Neural cell (in vitro differentiated cells): ENCODE measurements at regions not wholly inside any gene's neighbourhood (a gene's known extent, or its start where the extent isn't known, plus 50 kb on each side); places are given as distances from the start of the nearest gene placed in this dataset.

Source experiments
- H2AFZ ChIP-seq: fragments of 200-600, 300-800 bp; sonication (generic), shearing (Covaris generic); 2 replicates; pipeline ENCODE4 v1.6.0; 2014; ENCODE audit warnings: low read depth, mild to moderate bottlenecking, antibody characterized with exemption, low read length, moderate library complexity
- H3F3A ChIP-seq: fragments of 200-600 bp; shearing (Covaris generic); 2 replicates; pipeline ENCODE4 v1.6.1; 2016; ENCODE audit warnings: mild to moderate bottlenecking, moderate library complexity, mixed read lengths, antibody characterized with exemption, low read length; ENCODE audit not compliant: insufficient read depth, poor library complexity, severe bottlenecking
- H3K27ac ChIP-seq: fragments of 200-600, 300-800 bp; sonication (generic), shearing (Covaris generic); 2 replicates; pipeline ENCODE4 v1.5.1; 2014; ENCODE audit warnings: mild to moderate bottlenecking, low read length, moderate library complexity
- H3K27me3 ChIP-seq: fragments of 300-800, 200-600 bp; sonication (generic), shearing (Covaris generic); 2 replicates; pipeline ENCODE4 v1.6.0; 2014; ENCODE audit warnings: mild to moderate bottlenecking, low read depth, low read length, moderate library complexity; ENCODE audit not compliant: insufficient read depth
- H3K36me3 ChIP-seq: fragments of 300-800, 200-600 bp; sonication (generic), shearing (Covaris generic); 2 replicates; pipeline ENCODE4 v1.5.1; 2014; ENCODE audit warnings: mild to moderate bottlenecking, antibody characterized with exemption, low read length, moderate library complexity; ENCODE audit not compliant: insufficient read depth
- H3K4me2 ChIP-seq: fragments of 300-800, 200-600 bp; sonication (generic), shearing (Covaris generic); 2 replicates; pipeline ENCODE4 v1.6.0; 2014; ENCODE audit warnings: mild to moderate bottlenecking, low read length
- H3K4me3 ChIP-seq: fragments of 300-800, 200-600 bp; sonication (generic), shearing (Covaris generic); 2 replicates; pipeline ENCODE4 v1.5.1; 2014; ENCODE audit warnings: mild to moderate bottlenecking, low read length, moderate library complexity
- H3K79me2 ChIP-seq: fragments of 200-600 bp; shearing (Covaris generic); replicated peaks from 2 replicates; pipeline ENCODE4 v1.6.0; 2014; ENCODE audit warnings: mild to moderate bottlenecking, low read length, moderate library complexity; ENCODE audit not compliant: insufficient read depth
- H3K9ac ChIP-seq: fragments of 300-800, 200-600 bp; sonication (generic), shearing (Covaris generic); 2 replicates; pipeline ENCODE4 v1.6.1; 2016; ENCODE audit warnings: mild to moderate bottlenecking, low read length, mixed read lengths
- H3K9me2 ChIP-seq: fragments of 200-600 bp; shearing (Covaris generic); 2 replicates; pipeline ENCODE4 v1.6.1; 2016; ENCODE audit warnings: mild to moderate bottlenecking, low read length, mixed read lengths; ENCODE audit not compliant: insufficient read depth
- H3K9me3 ChIP-seq: fragments of 200-600, 300-800 bp; sonication (generic), shearing (Covaris generic); 2 replicates; pipeline ENCODE4 v1.6.1; 2016; ENCODE audit warnings: mild to moderate bottlenecking, mixed run types, low read length, moderate library complexity, mixed read lengths
- H4K20me1 ChIP-seq: fragments of 200-600 bp; shearing (Covaris generic); 2 replicates; pipeline ENCODE4 v1.6.1; 2016; ENCODE audit warnings: mild to moderate bottlenecking, mixed run types; ENCODE audit not compliant: insufficient read depth
- CTCF ChIP-seq: fragments of 450-650 bp; IDR thresholded peaks from 2 replicates; pipeline ENCODE4 v1.5.1; 2014; ENCODE audit warnings: antibody characterized with exemption, mild to moderate bottlenecking, moderate library complexity; ENCODE audit not compliant: poor library complexity, severe bottlenecking
- EP300 ChIP-seq: fragments of 450-650 bp; conservative IDR thresholded peaks from 2 replicates; pipeline ENCODE4 v1.6.1; 2014; ENCODE audit warnings: antibody characterized with exemption, mild to moderate bottlenecking, moderate library complexity; ENCODE audit not compliant: poor library complexity, severe bottlenecking
- EZH2 ChIP-seq: fragments of 200-600, 300-800 bp; shearing (Covaris generic), sonication (generic); IDR thresholded peaks from 2 replicates; pipeline ENCODE4 v1.6.1; 2014; ENCODE audit warnings: antibody characterized with exemption, low read length, borderline replicate concordance, mild to moderate bottlenecking; ENCODE audit not compliant: insufficient read depth, poor library complexity, severe bottlenecking
- MXI1 ChIP-seq: fragments of 450-650 bp; conservative IDR thresholded peaks from 2 replicates; pipeline ENCODE4 v1.6.1; 2014; ENCODE audit warnings: antibody characterized with exemption, mild to moderate bottlenecking; ENCODE audit not compliant: poor library complexity, severe bottlenecking
- POLR2AphosphoS5 ChIP-seq: IDR thresholded peaks from 2 replicates; pipeline ENCODE4 v1.6.1; 2012
- RAD21 ChIP-seq: fragments of 450-650 bp; conservative IDR thresholded peaks from 2 replicates; pipeline ENCODE4 v1.6.1; 2014; ENCODE audit warnings: antibody characterized with exemption, mild to moderate bottlenecking, moderate library complexity
- SMC3 ChIP-seq: fragments of 450-650 bp; conservative IDR thresholded peaks from 2 replicates; pipeline ENCODE4 v1.6.1; 2014; ENCODE audit warnings: antibody characterized with exemption, mild to moderate bottlenecking, moderate library complexity; ENCODE audit not compliant: poor library complexity
- TAF1 ChIP-seq: IDR thresholded peaks from 2 replicates; pipeline ENCODE4 v1.6.1; 2012; ENCODE audit warnings: low read depth
- TF ChIP-seq, protein P1 (sequence below): IDR thresholded peaks from 2 replicates; pipeline ENCODE4 v1.6.1; 2012; ENCODE audit warnings: borderline replicate concordance

- no peak for TF ChIP-seq TAF1
- TF ChIP-seq, protein P1, sequence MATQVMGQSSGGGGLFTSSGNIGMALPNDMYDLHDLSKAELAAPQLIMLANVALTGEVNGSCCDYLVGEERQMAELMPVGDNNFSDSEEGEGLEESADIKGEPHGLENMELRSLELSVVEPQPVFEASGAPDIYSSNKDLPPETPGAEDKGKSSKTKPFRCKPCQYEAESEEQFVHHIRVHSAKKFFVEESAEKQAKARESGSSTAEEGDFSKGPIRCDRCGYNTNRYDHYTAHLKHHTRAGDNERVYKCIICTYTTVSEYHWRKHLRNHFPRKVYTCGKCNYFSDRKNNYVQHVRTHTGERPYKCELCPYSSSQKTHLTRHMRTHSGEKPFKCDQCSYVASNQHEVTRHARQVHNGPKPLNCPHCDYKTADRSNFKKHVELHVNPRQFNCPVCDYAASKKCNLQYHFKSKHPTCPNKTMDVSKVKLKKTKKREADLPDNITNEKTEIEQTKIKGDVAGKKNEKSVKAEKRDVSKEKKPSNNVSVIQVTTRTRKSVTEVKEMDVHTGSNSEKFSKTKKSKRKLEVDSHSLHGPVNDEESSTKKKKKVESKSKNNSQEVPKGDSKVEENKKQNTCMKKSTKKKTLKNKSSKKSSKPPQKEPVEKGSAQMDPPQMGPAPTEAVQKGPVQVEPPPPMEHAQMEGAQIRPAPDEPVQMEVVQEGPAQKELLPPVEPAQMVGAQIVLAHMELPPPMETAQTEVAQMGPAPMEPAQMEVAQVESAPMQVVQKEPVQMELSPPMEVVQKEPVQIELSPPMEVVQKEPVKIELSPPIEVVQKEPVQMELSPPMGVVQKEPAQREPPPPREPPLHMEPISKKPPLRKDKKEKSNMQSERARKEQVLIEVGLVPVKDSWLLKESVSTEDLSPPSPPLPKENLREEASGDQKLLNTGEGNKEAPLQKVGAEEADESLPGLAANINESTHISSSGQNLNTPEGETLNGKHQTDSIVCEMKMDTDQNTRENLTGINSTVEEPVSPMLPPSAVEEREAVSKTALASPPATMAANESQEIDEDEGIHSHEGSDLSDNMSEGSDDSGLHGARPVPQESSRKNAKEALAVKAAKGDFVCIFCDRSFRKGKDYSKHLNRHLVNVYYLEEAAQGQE: no peak
- H3K4me3 ChIP-seq: no peak overlapping the region
- H3K9ac ChIP-seq: no peak overlapping the region
- H3K27me3 ChIP-seq: no peaks in the 10 kb centered on the region
- no peaks in the 10 kb centered on the region for H3K36me3 ChIP-seq
- no peaks in the 10 kb centered on the region for H3F3A ChIP-seq
- no peak overlapping the region for H3K27ac ChIP-seq
- H2AFZ ChIP-seq: no peak overlapping the region
- H3K79me2 ChIP-seq: no peaks in the 10 kb centered on the region
- H3K9me3 ChIP-seq: no peaks in the 10 kb centered on the region
- H4K20me1 ChIP-seq: no peaks in the 10 kb centered on the region
- H3K9me2 ChIP-seq: no peaks in the 10 kb centered on the region
- H3K4me2 ChIP-seq: no peak overlapping the region
Observed at GRCh38 chr7:52928591-52928990, 106.8 kb upstream of the POM121L12 start.

DNA sequence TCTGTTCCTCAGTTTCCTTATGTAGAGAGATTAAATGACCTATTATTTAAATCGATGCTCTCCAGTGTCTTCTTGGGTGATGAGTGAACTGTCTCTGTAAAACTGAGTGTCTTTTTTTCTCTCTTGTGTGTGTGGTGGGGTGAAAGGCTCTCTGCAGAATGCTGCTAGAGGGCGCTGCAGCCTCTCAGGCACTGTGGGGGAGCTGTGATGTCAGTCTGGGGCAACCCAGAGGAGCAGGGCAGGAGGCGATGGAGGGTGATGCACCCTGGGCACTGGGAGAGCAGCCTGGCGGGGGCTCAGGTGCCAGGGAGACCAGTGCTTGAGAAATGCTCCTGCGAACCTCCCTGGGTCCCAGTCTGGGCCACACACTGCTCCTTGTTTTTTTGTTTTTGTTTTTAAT is 110.1 kb upstream of the POM121L12 start:
- H3K4me3 ChIP-seq: no peak overlapping the region
- no peak overlapping the region for H3K4me2 ChIP-seq
- H3K36me3 ChIP-seq: no peaks in the 10 kb centered on the region
- no peaks in the 10 kb centered on the region for H3K27me3 ChIP-seq
- no peak overlapping the region for H2AFZ ChIP-seq
- no peaks in the 10 kb centered on the region for H3K9me2 ChIP-seq
- no peaks in the 10 kb centered on the region for H3F3A ChIP-seq
- H4K20me1 ChIP-seq: no peaks in the 10 kb centered on the region
- H3K79me2 ChIP-seq: no peaks in the 10 kb centered on the region
- TF ChIP-seq SMC3 (no peak), EZH2 (no peak), TAF1 (no peak), POLR2AphosphoS5 (no peak), MXI1 (no peak), CTCF (no peak), RAD21 (no peak), EP300 (no peak)
- TF ChIP-seq, protein P1: no peak
- no peaks in the 10 kb centered on the region for H3K9me3 ChIP-seq
- no peak overlapping the region for H3K27ac ChIP-seq
- H3K9ac ChIP-seq: no peak overlapping the region
